ENCODE measurements at regions not wholly inside any gene's neighbourhood (a gene's known extent, or its start where the extent isn't known, plus 50 kb on each side); places are given as distances from the start of the nearest gene placed in this dataset.

DNA sequence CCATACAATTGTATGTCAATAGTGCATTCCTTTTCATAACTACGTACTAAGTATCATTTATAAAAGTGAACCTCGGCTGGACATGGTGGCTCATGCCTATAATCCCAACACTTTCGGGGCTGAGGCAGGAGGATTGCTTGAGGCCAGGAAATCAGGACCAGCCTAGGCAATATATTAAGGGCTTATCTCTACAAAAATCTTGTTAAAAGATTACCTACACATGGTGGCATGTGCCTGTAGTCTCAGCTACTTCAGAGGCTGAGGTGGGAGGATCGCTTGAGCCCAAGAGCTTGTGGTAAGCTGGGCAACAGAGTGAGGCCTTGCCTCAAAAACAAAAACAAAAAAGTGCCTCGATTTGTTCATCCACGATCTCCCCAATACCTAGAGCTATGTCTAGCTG is 449.7 kb upstream of the SULF2 start:
- H3K9me3 Mint-ChIP-seq (ENCODE audit: unreplicated experiment) = peaks cover 31% of the 10 kb centered on the region
- H3K36me3 Mint-ChIP-seq (ENCODE audit: insufficient read depth, unreplicated experiment) = no peaks in the 10 kb centered on the region
- CTCF ChIA-PET = no interaction called here
- Histone ChIP-seq H3K27me3 (replicated peaks; ENCODE audit: control insufficient read depth, insufficient read depth, low read length) (no peaks in the 10 kb centered on the region), H3K4me3 (ENCODE audit: low read depth, low read length) (no peak overlapping the region), H3K4me1 (no peaks in the 10 kb centered on the region), H3K36me3 (ENCODE audit: control insufficient read depth, insufficient read depth, low read length) (no peaks in the 10 kb centered on the region), H3K9me3 (peaks cover 33% of the 10 kb centered on the region)
- TF ChIP-seq, protein P1, sequence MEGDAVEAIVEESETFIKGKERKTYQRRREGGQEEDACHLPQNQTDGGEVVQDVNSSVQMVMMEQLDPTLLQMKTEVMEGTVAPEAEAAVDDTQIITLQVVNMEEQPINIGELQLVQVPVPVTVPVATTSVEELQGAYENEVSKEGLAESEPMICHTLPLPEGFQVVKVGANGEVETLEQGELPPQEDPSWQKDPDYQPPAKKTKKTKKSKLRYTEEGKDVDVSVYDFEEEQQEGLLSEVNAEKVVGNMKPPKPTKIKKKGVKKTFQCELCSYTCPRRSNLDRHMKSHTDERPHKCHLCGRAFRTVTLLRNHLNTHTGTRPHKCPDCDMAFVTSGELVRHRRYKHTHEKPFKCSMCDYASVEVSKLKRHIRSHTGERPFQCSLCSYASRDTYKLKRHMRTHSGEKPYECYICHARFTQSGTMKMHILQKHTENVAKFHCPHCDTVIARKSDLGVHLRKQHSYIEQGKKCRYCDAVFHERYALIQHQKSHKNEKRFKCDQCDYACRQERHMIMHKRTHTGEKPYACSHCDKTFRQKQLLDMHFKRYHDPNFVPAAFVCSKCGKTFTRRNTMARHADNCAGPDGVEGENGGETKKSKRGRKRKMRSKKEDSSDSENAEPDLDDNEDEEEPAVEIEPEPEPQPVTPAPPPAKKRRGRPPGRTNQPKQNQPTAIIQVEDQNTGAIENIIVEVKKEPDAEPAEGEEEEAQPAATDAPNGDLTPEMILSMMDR (IDR thresholded peaks at IDR 0.05; ENCODE audit: insufficient read depth in 1 of 2, low read depth in 1 of 2, low read length in 1 of 2, severe bottlenecking in 1 of 2, unreplicated experiment in 1 of 2) = no peak
- intact Hi-C loops (cut with micrococcal nuclease; ENCODE audit: unreplicated experiment) = no loop called here
- DNase-seq = peak in 1 of 2 experiments; percentile 25
- no peak overlapping the region for H3K4me3 Mint-ChIP-seq (ENCODE audit: unreplicated experiment)
- H3K27ac Mint-ChIP-seq (ENCODE audit: unreplicated experiment) = no peak overlapping the region
- BruUV-seq (replicated peaks) = no TSS peak
- no peaks in the 10 kb centered on the region for H3K27me3 Mint-ChIP-seq (ENCODE audit: insufficient read depth, unreplicated experiment)
- peaks cover 7% of the 10 kb centered on the region for H3K4me1 Mint-ChIP-seq (ENCODE audit: low read depth, unreplicated experiment)
- POLR2A ChIA-PET = no interaction called here

DNA sequence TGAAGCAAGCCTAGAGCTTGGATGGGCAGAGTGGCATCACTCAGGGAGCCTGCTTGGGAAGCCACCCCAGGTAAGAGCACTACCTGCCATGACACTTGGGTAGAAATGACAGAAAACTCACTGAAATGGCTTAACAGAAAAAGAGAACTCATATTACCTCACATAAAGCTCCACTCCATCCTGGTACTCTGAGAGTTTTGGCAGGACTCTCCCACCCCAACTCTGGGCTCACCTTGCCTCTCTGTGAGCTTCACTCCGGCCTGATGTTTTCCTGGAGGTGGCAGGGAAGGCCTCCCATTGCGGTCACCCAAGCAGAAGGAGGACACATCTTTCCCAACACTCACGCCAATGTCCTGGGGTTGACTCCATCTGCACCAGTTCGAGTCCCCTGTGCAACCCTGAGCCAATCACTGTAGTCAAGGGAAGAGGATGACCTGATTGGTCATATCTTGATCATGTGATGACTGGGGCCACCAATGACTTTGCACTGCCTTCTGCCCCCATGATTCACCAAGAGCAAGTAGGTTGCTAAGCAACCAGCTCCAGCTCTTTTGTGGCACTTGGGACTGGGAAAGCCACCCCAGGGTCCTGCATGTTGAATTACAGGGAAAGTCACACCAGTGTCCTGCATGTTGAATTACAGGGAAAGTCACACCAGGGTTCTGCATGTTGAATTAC is 446.1 kb upstream of the SULF2 start:
- no TSS peak for BruUV-seq (replicated peaks)
- Histone ChIP-seq H3K4me3 (ENCODE audit: low read depth, low read length) (no peak overlapping the region), H3K9me3 (peaks cover 45% of the 10 kb centered on the region), H3K4me1 (no peaks in the 10 kb centered on the region; the same call in 1 of the 2 replicates), H3K36me3 (ENCODE audit: control insufficient read depth, insufficient read depth, low read length) (no peaks in the 10 kb centered on the region), H3K27me3 (replicated peaks; ENCODE audit: control insufficient read depth, insufficient read depth, low read length) (no peaks in the 10 kb centered on the region)
- POLR2A ChIA-PET = no interaction called here
- peaks cover 31% of the 10 kb centered on the region for H3K9me3 Mint-ChIP-seq (ENCODE audit: unreplicated experiment)
- CTCF ChIA-PET = no interaction called here
- intact Hi-C loops (cut with micrococcal nuclease; ENCODE audit: unreplicated experiment) = no loop called here
- H3K4me1 Mint-ChIP-seq (ENCODE audit: low read depth, unreplicated experiment) = peaks cover 8% of the 10 kb centered on the region
- no peak for DNase-seq
- H3K36me3 Mint-ChIP-seq (ENCODE audit: insufficient read depth, unreplicated experiment) = no peaks in the 10 kb centered on the region
- no peak overlapping the region for H3K4me3 Mint-ChIP-seq (ENCODE audit: unreplicated experiment)
- TF ChIP-seq, protein P1 (IDR thresholded peaks at IDR 0.05; ENCODE audit: insufficient read depth in 1 of 2, low read depth in 1 of 2, low read length in 1 of 2, severe bottlenecking in 1 of 2, unreplicated experiment in 1 of 2) = no peak
- no peaks in the 10 kb centered on the region for H3K27me3 Mint-ChIP-seq (ENCODE audit: insufficient read depth, unreplicated experiment)
- no peak overlapping the region for H3K27ac Mint-ChIP-seq (ENCODE audit: unreplicated experiment)

DNA sequence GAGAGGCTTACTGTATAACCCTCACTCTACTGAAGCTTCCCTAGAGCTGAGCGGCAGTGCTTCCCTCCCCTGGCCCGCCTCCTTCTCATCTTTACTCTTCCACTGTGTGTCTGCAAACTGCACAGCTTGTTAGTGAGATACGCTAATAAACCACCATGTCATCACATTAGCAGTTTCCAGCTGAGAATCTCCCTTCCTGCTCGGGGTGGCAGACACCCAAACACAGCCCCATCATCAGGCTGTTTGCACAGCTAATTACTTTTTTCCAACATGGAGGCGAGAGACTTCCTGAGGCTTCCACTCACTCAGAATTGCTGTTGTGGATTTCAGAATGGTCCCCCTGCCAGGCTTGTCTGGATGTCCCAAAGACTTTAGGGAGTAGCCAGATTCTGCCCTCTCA is 444.9 kb upstream of the SULF2 start:
- no peak for DNase-seq
- Histone ChIP-seq H3K4me3 (ENCODE audit: low read depth, low read length) (no peak overlapping the region), H3K4me1 (no peaks in the 10 kb centered on the region; the same call in 1 of the 2 replicates), H3K27me3 (replicated peaks; ENCODE audit: control insufficient read depth, insufficient read depth, low read length) (no peaks in the 10 kb centered on the region), H3K9me3 (peaks cover 45% of the 10 kb centered on the region), H3K36me3 (ENCODE audit: control insufficient read depth, insufficient read depth, low read length) (no peaks in the 10 kb centered on the region)
- Mint-ChIP-seq H3K9me3 (ENCODE audit: unreplicated experiment) (peaks cover 31% of the 10 kb centered on the region), H3K27me3 (ENCODE audit: insufficient read depth, unreplicated experiment) (no peaks in the 10 kb centered on the region), H3K4me3 (ENCODE audit: unreplicated experiment) (no peak overlapping the region), H3K36me3 (ENCODE audit: insufficient read depth, unreplicated experiment) (no peaks in the 10 kb centered on the region), H3K4me1 (ENCODE audit: low read depth, unreplicated experiment) (peaks cover 8% of the 10 kb centered on the region), H3K27ac (ENCODE audit: unreplicated experiment) (no peak overlapping the region)
- TF ChIP-seq, protein P1 (IDR thresholded peaks at IDR 0.05; ENCODE audit: insufficient read depth in 1 of 2, low read depth in 1 of 2, low read length in 1 of 2, severe bottlenecking in 1 of 2, unreplicated experiment in 1 of 2) = no peak
- no TSS peak for BruUV-seq (replicated peaks)
- CTCF ChIA-PET = no interaction called here
- POLR2A ChIA-PET = no interaction called here
- intact Hi-C loops (cut with micrococcal nuclease; ENCODE audit: unreplicated experiment) = no loop called here

Measured in Caco-2 (cell line).